Ishikawa (cell line): ENCODE measurements at regions not wholly inside any gene's neighbourhood (a gene's known extent, or its start where the extent isn't known, plus 50 kb on each side); places are given as distances from the start of the nearest gene placed in this dataset.

Experiments
- CEBPB ChIP-seq: IDR thresholded peaks from 2 replicates; pipeline ENCODE4 v1.6.1; 2012
- CREB1 ChIP-seq: IDR thresholded peaks from 2 replicates; pipeline ENCODE4 v1.6.1; 2012; ENCODE audit warnings: low read depth
- EGR1 ChIP-seq: IDR thresholded peaks from 2 replicates; pipeline ENCODE4 v1.6.1; 2012
- EP300 ChIP-seq: IDR thresholded peaks from 2 replicates; pipeline ENCODE4 v1.6.1; 2012; ENCODE audit warnings: borderline replicate concordance
- FOXM1 ChIP-seq: IDR thresholded peaks from 2 replicates; pipeline ENCODE4 v1.6.1; 2012; ENCODE audit warnings: low read depth, borderline replicate concordance
- NFIC ChIP-seq: IDR thresholded peaks from 2 replicates; pipeline ENCODE4 v1.6.1; 2012
- RAD21 ChIP-seq: IDR thresholded peaks from 2 replicates; pipeline ENCODE4 v1.6.1; 2012; ENCODE audit warnings: low read depth
- TAF1 ChIP-seq: IDR thresholded peaks from 2 replicates; pipeline ENCODE4 v1.6.1; 2012; ENCODE audit warnings: low read depth, mild to moderate bottlenecking
- TCF12 ChIP-seq: IDR thresholded peaks from 2 replicates; pipeline ENCODE4 v1.6.1; 2012; ENCODE audit warnings: low read depth
- TEAD4 ChIP-seq: IDR thresholded peaks from 2 replicates; pipeline ENCODE4 v1.6.1; 2012
- YY1 ChIP-seq: IDR thresholded peaks from 2 replicates; pipeline ENCODE4 v1.6.1; 2012; ENCODE audit warnings: low read depth
- ZBTB7A ChIP-seq: IDR thresholded peaks from 2 replicates; pipeline ENCODE4 v1.6.1; 2012; ENCODE audit warnings: low read depth
- TF ChIP-seq, protein P1 (sequence below): IDR thresholded peaks from 2 replicates; pipeline ENCODE4 v1.6.1; 2012
- TF ChIP-seq, protein P2 (sequence below): IDR thresholded peaks from 2 replicates; pipeline ENCODE4 v1.6.1; 2012; ENCODE audit warnings: low read depth, mild to moderate bottlenecking
- TF ChIP-seq, protein P3 (sequence below): IDR thresholded peaks from 2 replicates; pipeline ENCODE4 v1.6.1; 2012

GRCh38 chr2:4214444-4215205 is 511.2 kb downstream of the DCDC2C start:
- no peak for TF ChIP-seq NFIC

DNA sequence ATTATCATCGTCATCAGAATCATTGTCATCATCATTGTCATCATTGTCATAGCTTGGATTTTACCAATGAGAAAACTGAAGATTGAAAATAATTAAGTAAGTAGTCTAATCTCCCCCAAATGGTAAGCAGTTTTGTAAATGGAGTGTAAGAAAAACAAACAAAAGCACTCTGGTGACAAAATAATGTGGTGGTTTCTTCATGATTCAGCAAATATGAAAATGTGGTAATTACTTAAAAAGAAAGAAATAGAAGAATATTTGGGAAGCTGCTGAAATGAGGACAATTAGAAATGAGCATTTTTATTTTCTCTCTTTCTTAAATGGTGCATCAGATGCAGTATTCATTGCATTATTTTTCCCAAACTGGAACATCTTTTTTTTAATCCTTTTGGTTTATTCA is 514.4 kb downstream of the DCDC2C start:
- TF ChIP-seq, protein P1, sequence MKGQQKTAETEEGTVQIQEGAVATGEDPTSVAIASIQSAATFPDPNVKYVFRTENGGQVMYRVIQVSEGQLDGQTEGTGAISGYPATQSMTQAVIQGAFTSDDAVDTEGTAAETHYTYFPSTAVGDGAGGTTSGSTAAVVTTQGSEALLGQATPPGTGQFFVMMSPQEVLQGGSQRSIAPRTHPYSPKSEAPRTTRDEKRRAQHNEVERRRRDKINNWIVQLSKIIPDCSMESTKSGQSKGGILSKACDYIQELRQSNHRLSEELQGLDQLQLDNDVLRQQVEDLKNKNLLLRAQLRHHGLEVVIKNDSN: no peak
- TF ChIP-seq TAF1: no peak
- TF ChIP-seq NFIC: no peak
- TF ChIP-seq TEAD4: no peak
- no peak for TF ChIP-seq CREB1
- no peak for TF ChIP-seq FOXM1
- TF ChIP-seq, protein P2, sequence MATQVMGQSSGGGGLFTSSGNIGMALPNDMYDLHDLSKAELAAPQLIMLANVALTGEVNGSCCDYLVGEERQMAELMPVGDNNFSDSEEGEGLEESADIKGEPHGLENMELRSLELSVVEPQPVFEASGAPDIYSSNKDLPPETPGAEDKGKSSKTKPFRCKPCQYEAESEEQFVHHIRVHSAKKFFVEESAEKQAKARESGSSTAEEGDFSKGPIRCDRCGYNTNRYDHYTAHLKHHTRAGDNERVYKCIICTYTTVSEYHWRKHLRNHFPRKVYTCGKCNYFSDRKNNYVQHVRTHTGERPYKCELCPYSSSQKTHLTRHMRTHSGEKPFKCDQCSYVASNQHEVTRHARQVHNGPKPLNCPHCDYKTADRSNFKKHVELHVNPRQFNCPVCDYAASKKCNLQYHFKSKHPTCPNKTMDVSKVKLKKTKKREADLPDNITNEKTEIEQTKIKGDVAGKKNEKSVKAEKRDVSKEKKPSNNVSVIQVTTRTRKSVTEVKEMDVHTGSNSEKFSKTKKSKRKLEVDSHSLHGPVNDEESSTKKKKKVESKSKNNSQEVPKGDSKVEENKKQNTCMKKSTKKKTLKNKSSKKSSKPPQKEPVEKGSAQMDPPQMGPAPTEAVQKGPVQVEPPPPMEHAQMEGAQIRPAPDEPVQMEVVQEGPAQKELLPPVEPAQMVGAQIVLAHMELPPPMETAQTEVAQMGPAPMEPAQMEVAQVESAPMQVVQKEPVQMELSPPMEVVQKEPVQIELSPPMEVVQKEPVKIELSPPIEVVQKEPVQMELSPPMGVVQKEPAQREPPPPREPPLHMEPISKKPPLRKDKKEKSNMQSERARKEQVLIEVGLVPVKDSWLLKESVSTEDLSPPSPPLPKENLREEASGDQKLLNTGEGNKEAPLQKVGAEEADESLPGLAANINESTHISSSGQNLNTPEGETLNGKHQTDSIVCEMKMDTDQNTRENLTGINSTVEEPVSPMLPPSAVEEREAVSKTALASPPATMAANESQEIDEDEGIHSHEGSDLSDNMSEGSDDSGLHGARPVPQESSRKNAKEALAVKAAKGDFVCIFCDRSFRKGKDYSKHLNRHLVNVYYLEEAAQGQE: no peak
- no peak for TF ChIP-seq CEBPB
- TF ChIP-seq, protein P3, sequence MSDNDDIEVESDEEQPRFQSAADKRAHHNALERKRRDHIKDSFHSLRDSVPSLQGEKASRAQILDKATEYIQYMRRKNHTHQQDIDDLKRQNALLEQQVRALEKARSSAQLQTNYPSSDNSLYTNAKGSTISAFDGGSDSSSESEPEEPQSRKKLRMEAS: no peak
- TF ChIP-seq EP300: no peak
- no peak for TF ChIP-seq TCF12
- no peak for TF ChIP-seq YY1
- TF ChIP-seq EGR1: no peak
- no peak for TF ChIP-seq RAD21
- no peak for TF ChIP-seq ZBTB7A

GRCh38 chr2:4219101-4219500 is 515.7 kb downstream of the DCDC2C start:
- TF ChIP-seq TCF12: no peak
- no peak for TF ChIP-seq TEAD4
- no peak for TF ChIP-seq YY1
- no peak for TF ChIP-seq NFIC
- TF ChIP-seq, protein P3: no peak
- no peak for TF ChIP-seq TAF1

DNA sequence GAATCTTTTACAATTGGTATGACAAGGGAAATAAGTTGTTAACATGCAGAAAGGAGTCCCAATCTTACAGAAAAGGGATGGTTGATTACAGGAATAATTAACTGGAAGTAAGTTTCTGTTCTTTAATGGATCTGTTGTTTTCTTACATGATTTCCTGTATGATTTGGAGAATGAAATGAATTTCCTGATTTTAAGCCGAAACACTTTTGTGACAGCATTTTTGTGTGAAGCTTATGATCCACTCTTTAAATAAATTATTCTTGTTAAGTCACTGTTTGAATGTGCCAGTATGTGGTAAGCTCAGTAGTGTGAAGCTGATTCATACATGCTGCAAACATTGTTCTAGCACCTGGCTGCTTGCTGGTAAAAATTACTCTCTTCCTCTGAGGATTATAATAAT is 516.2 kb downstream of the DCDC2C start:
- no peak for TF ChIP-seq CREB1
- TF ChIP-seq, protein P3: no peak
- TF ChIP-seq EGR1: no peak
- TF ChIP-seq FOXM1: no peak
- no peak for TF ChIP-seq TEAD4

DNA sequence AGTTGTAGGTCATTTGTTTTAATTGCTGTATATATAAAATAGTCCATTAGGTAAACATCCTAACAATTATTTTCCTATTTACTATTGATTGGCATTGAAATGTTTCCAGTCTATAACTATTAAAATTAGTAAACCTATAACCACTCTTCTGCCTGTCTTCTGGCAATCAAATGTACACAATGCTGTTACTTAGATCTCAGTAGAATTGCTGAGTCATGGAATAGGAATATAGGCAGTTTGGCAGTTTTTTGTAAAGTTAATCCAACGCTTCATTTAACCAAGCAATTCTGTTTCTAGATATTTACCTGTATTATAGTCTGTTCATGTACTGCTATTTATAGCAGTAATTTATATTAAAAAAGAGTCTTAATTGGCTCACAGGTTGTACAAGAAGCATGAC is 518.1 kb downstream of the DCDC2C start:
- TF ChIP-seq CEBPB (no peak), EP300 (no peak), CREB1 (no peak), EGR1 (no peak)
- TF ChIP-seq, protein P2: no peak

DNA sequence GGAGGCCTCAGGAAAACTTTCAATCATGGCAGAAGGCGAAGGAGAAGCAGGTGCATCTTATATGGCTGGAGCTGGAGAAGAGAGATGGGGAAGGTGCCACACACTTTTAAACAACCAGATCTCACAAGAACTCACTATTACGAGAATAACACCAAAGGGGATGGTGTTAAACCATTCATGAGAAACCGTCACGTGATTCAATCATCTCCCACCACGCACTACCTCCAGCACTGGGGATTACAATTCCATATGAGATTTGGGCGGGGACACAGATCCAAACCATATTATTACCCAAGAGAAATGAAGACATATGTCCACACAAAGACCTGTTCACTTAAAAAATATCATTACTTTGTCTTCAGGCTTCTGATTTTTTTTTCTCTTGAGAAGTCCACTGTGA is 518.5 kb downstream of the DCDC2C start:
- TF ChIP-seq EGR1 (no peak), CREB1 (no peak), TAF1 (no peak), ZBTB7A (no peak), TCF12 (no peak), YY1 (no peak), CEBPB (no peak)
- TF ChIP-seq, protein P1: no peak
